ENCODE measurements at regions not wholly inside any gene's neighbourhood (a gene's known extent, or its start where the extent isn't known, plus 50 kb on each side); places are given as distances from the start of the nearest gene placed in this dataset.

GRCh38 chr6:1127129-1127528 lies 184.8 kb upstream of the FOXQ1 start:
- Histone ChIP-seq H3K36me3 (ENCODE audit: control insufficient read depth in 2 of 2, extremely low read depth in 1 of 2, insufficient read depth in 1 of 2, low read length in 1 of 2) (no peaks in the 10 kb centered on the region), H3K27ac (ENCODE audit: low read length) (no peak overlapping the region), H3K27me3 (replicated peaks in 1 of 2; ENCODE audit: control insufficient read depth in 2 of 2, extremely low read depth in 1 of 2, insufficient read depth in 2 of 2, low read length in 1 of 2) (peaks cover 0 to 14% of the 10 kb centered on the region in 2 experiments), H3K4me1 (ENCODE audit: control insufficient read depth in 1 of 2, extremely low read depth in 1 of 2, insufficient read depth in 2 of 2, low read length in 2 of 2) (no peaks in the 10 kb centered on the region), H3K4me3 (ENCODE audit: control insufficient read depth in 1 of 2, extremely low read depth in 1 of 2, low read length in 1 of 2) (no peak overlapping the region), H3K9me3 (no peaks in the 10 kb centered on the region)
- H3K27ac Mint-ChIP-seq: no peak overlapping the region
- peaks cover 0 to 3% (median 0%) of the 10 kb centered on the region in 3 donors for H3K4me1 Mint-ChIP-seq
- H3K36me3 Mint-ChIP-seq: no peaks in the 10 kb centered on the region
- no peaks in the 10 kb centered on the region for H3K9me3 Mint-ChIP-seq
- ChIA-PET POLR2A (interaction anchor here (0.6 to 0.7 kb wide), 2 partner anchors 28 to 733 kb away, joined by 3 to 4 read pairs; no protein-coding TSS in a partner anchor), CTCF (no interaction called here)
- 56% methylated on average over 3 of the region's 9 CpGs for WGBS (ENCODE audit: insufficient coverage)
- ATAC-seq (replicated peaks in 1 of 4) (no peak), DNase-seq (no peak)
- H3K4me3 Mint-ChIP-seq: no peak overlapping the region
- peaks cover under 1 to 15% of the 10 kb centered on the region in 2 donors for H3K27me3 Mint-ChIP-seq

- no peak overlapping the region for H3K4me3 Mint-ChIP-seq
- ATAC-seq (replicated peaks in 1 of 4) (no peak), DNase-seq (no peak)
- no peak overlapping the region for H3K27ac Mint-ChIP-seq
- WGBS (ENCODE audit: insufficient coverage): 83% methylated on average over 5 of the region's 7 CpGs
- peaks cover 0 to 3% (median 0%) of the 10 kb centered on the region in 3 donors for H3K4me1 Mint-ChIP-seq
- Histone ChIP-seq H3K4me3 (ENCODE audit: control insufficient read depth in 1 of 2, extremely low read depth in 1 of 2, low read length in 1 of 2) (no peak overlapping the region), H3K36me3 (ENCODE audit: control insufficient read depth in 2 of 2, extremely low read depth in 1 of 2, insufficient read depth in 1 of 2, low read length in 1 of 2) (no peaks in the 10 kb centered on the region), H3K27ac (ENCODE audit: low read length) (no peak overlapping the region), H3K4me1 (ENCODE audit: control insufficient read depth in 1 of 2, extremely low read depth in 1 of 2, insufficient read depth in 2 of 2, low read length in 2 of 2) (no peaks in the 10 kb centered on the region), H3K27me3 (replicated peaks in 1 of 2; ENCODE audit: control insufficient read depth in 2 of 2, extremely low read depth in 1 of 2, insufficient read depth in 2 of 2, low read length in 1 of 2) (peaks cover 0 to 14% of the 10 kb centered on the region in 2 experiments), H3K9me3 (no peaks in the 10 kb centered on the region)
- ChIA-PET POLR2A (no interaction called here), CTCF (interaction anchor here in 1 of 2 donors (0.5 kb wide), 1 partner anchor 287 kb away, joined by 4 read pairs; no protein-coding TSS in a partner anchor)
- H3K9me3 Mint-ChIP-seq: no peaks in the 10 kb centered on the region
- H3K36me3 Mint-ChIP-seq: no peaks in the 10 kb centered on the region
- H3K27me3 Mint-ChIP-seq: peaks cover 2 to 15% of the 10 kb centered on the region in 2 donors
Observed at GRCh38 chr6:1126036-1126435, 185.9 kb upstream of the FOXQ1 start.

DNA sequence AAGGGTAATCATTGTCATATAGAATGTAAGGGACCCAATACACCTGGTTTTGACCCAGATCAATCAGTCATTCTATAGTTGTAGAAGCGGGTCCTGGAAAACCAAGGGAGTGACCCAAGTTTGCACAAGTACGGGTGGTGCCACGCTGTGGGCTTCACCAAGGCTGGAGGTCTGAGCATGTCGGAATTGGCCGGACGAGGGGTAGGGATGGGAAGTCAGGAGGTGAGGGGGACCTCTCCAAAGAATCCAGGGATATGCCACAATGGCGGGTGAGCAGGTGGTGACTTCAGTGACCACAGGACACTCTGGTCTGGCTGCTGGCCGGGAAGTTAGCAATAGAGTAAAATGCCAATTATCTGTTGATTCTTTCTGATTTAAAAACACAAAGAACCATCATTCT lies 186.6 kb upstream of the FOXQ1 start:
- Mint-ChIP-seq H3K9me3 (no peaks in the 10 kb centered on the region), H3K4me1 (peaks cover 0 to 3% (median 0%) of the 10 kb centered on the region in 3 donors), H3K27me3 (peaks cover 2 to 15% of the 10 kb centered on the region in 2 donors), H3K4me3 (no peak overlapping the region), H3K36me3 (no peaks in the 10 kb centered on the region), H3K27ac (no peak overlapping the region)
- H3K4me3 ChIP-seq (ENCODE audit: control insufficient read depth in 1 of 2, extremely low read depth in 1 of 2, low read length in 1 of 2): no peak overlapping the region
- H3K9me3 ChIP-seq: no peaks in the 10 kb centered on the region
- WGBS (ENCODE audit: insufficient coverage): 87% methylated on average over 6 of the region's 8 CpGs
- no peaks in the 10 kb centered on the region for H3K36me3 ChIP-seq (ENCODE audit: control insufficient read depth in 2 of 2, extremely low read depth in 1 of 2, insufficient read depth in 1 of 2, low read length in 1 of 2)
- no peaks in the 10 kb centered on the region for H3K4me1 ChIP-seq (ENCODE audit: control insufficient read depth in 1 of 2, extremely low read depth in 1 of 2, insufficient read depth in 2 of 2, low read length in 2 of 2)
- ChIA-PET POLR2A (no interaction called here), CTCF (no interaction called here)
- no peak overlapping the region for H3K27ac ChIP-seq (ENCODE audit: low read length)
- H3K27me3 ChIP-seq (replicated peaks in 1 of 2; ENCODE audit: control insufficient read depth in 2 of 2, extremely low read depth in 1 of 2, insufficient read depth in 2 of 2, low read length in 1 of 2): peaks cover 0 to 12% of the 10 kb centered on the region in 2 experiments
- ATAC-seq (replicated peaks in 1 of 4) (no peak), DNase-seq (no peak)

DNA sequence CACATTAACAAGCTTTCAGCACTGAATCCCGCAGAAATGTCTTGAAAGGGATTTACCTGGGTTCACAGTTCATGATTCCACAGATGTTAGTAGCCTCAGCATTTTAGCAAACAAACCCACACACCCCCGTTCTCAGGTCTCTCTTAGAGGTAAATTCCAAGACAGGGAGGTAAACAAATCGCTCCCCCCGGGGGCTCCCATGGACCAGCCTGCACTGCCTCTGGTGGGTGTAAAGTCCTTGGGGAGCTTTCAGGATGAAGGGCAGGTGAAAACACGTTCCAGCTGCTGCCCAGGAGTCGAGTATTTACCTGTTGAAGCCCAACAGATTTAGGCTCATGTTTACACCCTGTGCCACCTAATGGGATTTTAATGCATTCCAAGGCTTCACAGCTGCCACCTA lies 187.0 kb upstream of the FOXQ1 start:
- peaks cover 0 to 9% of the 10 kb centered on the region in 2 experiments for H3K27me3 ChIP-seq (replicated peaks in 1 of 2; ENCODE audit: control insufficient read depth in 2 of 2, extremely low read depth in 1 of 2, insufficient read depth in 2 of 2, low read length in 1 of 2)
- Mint-ChIP-seq H3K27ac (no peak overlapping the region), H3K9me3 (no peaks in the 10 kb centered on the region), H3K4me3 (no peak overlapping the region), H3K36me3 (no peaks in the 10 kb centered on the region), H3K4me1 (peaks cover 0 to 3% (median 0%) of the 10 kb centered on the region in 3 donors), H3K27me3 (peaks cover 2 to 15% of the 10 kb centered on the region in 2 donors)
- H3K4me1 ChIP-seq (ENCODE audit: control insufficient read depth in 1 of 2, extremely low read depth in 1 of 2, insufficient read depth in 2 of 2, low read length in 2 of 2): no peaks in the 10 kb centered on the region
- H3K36me3 ChIP-seq (ENCODE audit: control insufficient read depth in 2 of 2, extremely low read depth in 1 of 2, insufficient read depth in 1 of 2, low read length in 1 of 2): no peaks in the 10 kb centered on the region
- 13% methylated on average over 2 of the region's 6 CpGs for WGBS (ENCODE audit: insufficient coverage)
- DNase-seq (no peak), ATAC-seq (replicated peaks in 1 of 4) (no peak)
- no peaks in the 10 kb centered on the region for H3K9me3 ChIP-seq
- ChIA-PET CTCF (no interaction called here), POLR2A (no interaction called here)
- H3K4me3 ChIP-seq (ENCODE audit: control insufficient read depth in 1 of 2, extremely low read depth in 1 of 2, low read length in 1 of 2): no peak overlapping the region
- no peak overlapping the region for H3K27ac ChIP-seq (ENCODE audit: low read length)

DNA sequence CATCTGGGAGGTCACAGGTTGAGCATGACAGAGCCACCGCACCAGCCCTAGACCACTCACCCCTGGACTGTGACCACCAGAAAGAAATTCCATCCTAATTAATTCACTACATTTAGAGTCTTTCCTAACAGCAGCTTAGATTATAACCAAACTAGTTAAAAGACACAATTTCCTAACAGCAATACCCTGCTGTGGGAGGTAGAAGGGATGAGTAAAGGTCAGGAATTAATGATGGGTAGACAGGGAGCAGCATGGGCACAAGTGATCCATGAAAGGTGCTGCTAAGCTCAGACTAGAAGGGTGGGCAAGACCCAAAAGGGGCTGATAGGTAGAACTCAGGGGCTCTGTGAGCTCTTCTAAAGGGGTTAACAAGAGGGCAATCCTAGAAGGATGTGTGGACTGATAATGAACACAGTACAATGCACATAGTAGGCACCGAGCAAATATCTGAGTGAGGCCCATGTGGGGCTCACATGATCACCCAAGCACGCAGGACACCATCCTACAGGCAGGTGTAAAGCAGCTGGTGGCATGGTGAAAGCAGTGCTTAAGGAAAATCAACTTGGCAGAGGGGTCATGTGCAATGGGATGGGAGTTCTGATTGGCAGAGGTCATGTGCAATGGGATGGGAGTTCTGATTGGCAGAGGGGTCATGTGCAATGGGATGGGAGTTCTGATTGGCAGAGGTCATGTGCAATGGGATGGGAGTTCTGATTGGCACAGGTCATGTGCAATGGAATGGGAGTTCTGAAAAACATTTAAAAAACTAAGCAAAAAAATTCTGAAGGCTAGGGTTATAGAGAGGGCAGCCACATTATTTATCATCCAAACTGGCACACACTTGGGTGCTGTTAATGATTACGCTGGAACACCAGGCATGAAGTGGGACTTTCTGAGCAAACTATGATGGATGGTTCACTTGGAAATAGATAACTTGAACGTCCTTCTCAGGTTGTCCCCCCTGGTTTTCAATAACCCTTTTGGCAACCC lies 188.2 kb upstream of the FOXQ1 start:
- Histone ChIP-seq H3K4me1 (ENCODE audit: control insufficient read depth in 1 of 2, extremely low read depth in 1 of 2, insufficient read depth in 2 of 2, low read length in 2 of 2) (no peaks in the 10 kb centered on the region), H3K27me3 (replicated peaks in 1 of 2; ENCODE audit: control insufficient read depth in 2 of 2, extremely low read depth in 1 of 2, insufficient read depth in 2 of 2, low read length in 1 of 2) (peaks cover 0 to 9% of the 10 kb centered on the region in 2 experiments), H3K36me3 (ENCODE audit: control insufficient read depth in 2 of 2, extremely low read depth in 1 of 2, insufficient read depth in 1 of 2, low read length in 1 of 2) (no peaks in the 10 kb centered on the region), H3K9me3 (no peaks in the 10 kb centered on the region), H3K4me3 (ENCODE audit: control insufficient read depth in 1 of 2, extremely low read depth in 1 of 2, low read length in 1 of 2) (no peak overlapping the region), H3K27ac (ENCODE audit: low read length) (no peak overlapping the region)
- ATAC-seq (replicated peaks in 1 of 4) (no peak), DNase-seq (no peak)
- Mint-ChIP-seq H3K4me3 (no peak overlapping the region), H3K36me3 (no peaks in the 10 kb centered on the region), H3K27ac (no peak overlapping the region), H3K27me3 (peaks cover 2 to 24% of the 10 kb centered on the region in 2 donors), H3K9me3 (no peaks in the 10 kb centered on the region), H3K4me1 (peaks cover 0 to 3% (median 0%) of the 10 kb centered on the region in 3 donors)
- WGBS (ENCODE audit: insufficient coverage): 54% methylated on average over 3 of the region's 5 CpGs
- CTCF ChIA-PET: no interaction called here
- POLR2A ChIA-PET: no interaction called here

DNA sequence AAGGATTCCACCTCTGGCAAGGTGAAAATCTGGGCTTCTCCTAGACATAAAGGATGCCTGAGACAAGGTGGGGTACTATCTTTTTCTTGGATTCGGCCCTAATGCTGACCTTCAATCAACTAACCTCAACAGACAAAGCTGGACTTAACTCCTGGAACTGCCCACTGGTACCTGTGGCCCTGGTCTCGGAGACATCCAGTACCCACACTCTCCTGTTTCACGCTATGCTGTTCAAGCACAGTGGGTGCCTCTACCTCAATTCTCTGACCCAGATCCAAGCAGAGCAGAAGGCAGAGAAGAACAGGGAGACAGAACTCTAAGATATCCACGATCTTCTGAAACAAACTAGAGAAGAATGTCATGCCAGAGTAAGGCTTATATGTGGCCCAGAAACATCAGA lies 189.8 kb upstream of the FOXQ1 start:
- H3K4me3 ChIP-seq (ENCODE audit: control insufficient read depth in 1 of 2, extremely low read depth in 1 of 2, low read length in 1 of 2): no peak overlapping the region
- no peaks in the 10 kb centered on the region for H3K36me3 ChIP-seq (ENCODE audit: control insufficient read depth in 2 of 2, extremely low read depth in 1 of 2, insufficient read depth in 1 of 2, low read length in 1 of 2)
- H3K27me3 Mint-ChIP-seq: peaks cover 2 to 25% of the 10 kb centered on the region in 2 donors
- no peaks in the 10 kb centered on the region for H3K36me3 Mint-ChIP-seq
- ChIA-PET CTCF (no interaction called here), POLR2A (no interaction called here)
- H3K4me1 Mint-ChIP-seq: no peaks in the 10 kb centered on the region
- ATAC-seq (replicated peaks in 1 of 4) (no peak), DNase-seq (no peak)
- H3K27me3 ChIP-seq (replicated peaks in 1 of 2; ENCODE audit: control insufficient read depth in 2 of 2, extremely low read depth in 1 of 2, insufficient read depth in 2 of 2, low read length in 1 of 2): peaks cover 0 to 7% of the 10 kb centered on the region in 2 experiments
- no peak overlapping the region for H3K27ac Mint-ChIP-seq
- WGBS (ENCODE audit: insufficient coverage): 70% methylated on average over 3 of the region's 4 CpGs
- H3K9me3 ChIP-seq: no peaks in the 10 kb centered on the region
- H3K27ac ChIP-seq (ENCODE audit: low read length): no peak overlapping the region
- H3K4me3 Mint-ChIP-seq: no peak overlapping the region
- H3K4me1 ChIP-seq (ENCODE audit: control insufficient read depth in 1 of 2, extremely low read depth in 1 of 2, insufficient read depth in 2 of 2, low read length in 2 of 2): no peaks in the 10 kb centered on the region
- H3K9me3 Mint-ChIP-seq: no peaks in the 10 kb centered on the region
